Uterus (tissue), 3 donors: ENCODE measurements at regions not wholly inside any gene's neighbourhood (a gene's known extent, or its start where the extent isn't known, plus 50 kb on each side); places are given as distances from the start of the nearest gene placed in this dataset.
"Not testable (repeated sequence)": the region's sequence is repeated elsewhere in the genome, so short reads cannot be mapped to it uniquely, and the experiment has no call there.

ENCODE experiments used
- DNase-seq, 2 donors: peaks; one replicate each; pipeline ENCODE4 v3.0.0-alpha.2; 2019 to 2020
- H3K27ac ChIP-seq, 2 donors: fragments of 200-600 bp; sonication (generic); 1 replicate in 1 of 2; 2 replicates in 1 of 2; pipeline ENCODE4 v1.5.1; 2016 to 2018
- H3K27me3 ChIP-seq, 2 donors: fragments of 200-600 bp; sonication (generic); one replicate each; pipeline ENCODE4 v1.5.1; 2018 to 2019; ENCODE audit warnings: control low read depth in 1 of 2
- H3K36me3 ChIP-seq, 2 donors: fragments of 200-600 bp; sonication (generic); one replicate each; pipeline ENCODE4 v1.5.1; 2019; ENCODE audit warnings: control low read depth in 1 of 2
- H3K4me1 ChIP-seq, 2 donors: fragments of 200-600 bp; sonication (generic); one replicate each; pipeline ENCODE4 v1.5.1; 2018 to 2019; ENCODE audit warnings: control low read depth in 1 of 2
- H3K4me3 ChIP-seq, 2 donors: fragments of 200-600 bp; sonication (generic); 1 replicate in 1 of 2; 2 replicates in 1 of 2; pipeline ENCODE4 v1.5.1; 2018 to 2019; ENCODE audit warnings: mild to moderate bottlenecking in 1 of 2
- H3K9me3 ChIP-seq, 2 donors: fragments of 200-600 bp; sonication (generic); one replicate each; pipeline ENCODE4 v1.5.1; 2019; ENCODE audit warnings: control low read depth in 1 of 2
- POLR2A ChIP-seq, 2 donors: fragments of 450-650 bp; IDR thresholded peaks; one replicate each; pipeline ENCODE4 v1.6.1; 2016; ENCODE audit warnings: antibody characterized with exemption in 2 of 2, mild to moderate bottlenecking in 1 of 2, moderate library complexity in 1 of 2
- intact Hi-C: fragments of 100-400 bp; cut with DNase I; formaldehyde crosslinking; loops from one replicate; pipeline ENCODE4 v1.15.1; 2023; ENCODE audit warnings: low total_unique reads
- TF ChIP-seq, protein P1 (sequence below), 4 experiments: fragments of 200-600 bp in 2 of 4; fragments of 450-650 bp in 2 of 4; sonication (generic) in 2 of 4; IDR thresholded peaks; one replicate each; pipeline ENCODE4 v1.5.1; 2016 to 2019; ENCODE audit warnings: antibody characterized with exemption in 4 of 4, mild to moderate bottlenecking in 2 of 4, moderate library complexity in 1 of 4
- donor health status: DM: yes; HTN: yes; CAD: no.

DNA sequence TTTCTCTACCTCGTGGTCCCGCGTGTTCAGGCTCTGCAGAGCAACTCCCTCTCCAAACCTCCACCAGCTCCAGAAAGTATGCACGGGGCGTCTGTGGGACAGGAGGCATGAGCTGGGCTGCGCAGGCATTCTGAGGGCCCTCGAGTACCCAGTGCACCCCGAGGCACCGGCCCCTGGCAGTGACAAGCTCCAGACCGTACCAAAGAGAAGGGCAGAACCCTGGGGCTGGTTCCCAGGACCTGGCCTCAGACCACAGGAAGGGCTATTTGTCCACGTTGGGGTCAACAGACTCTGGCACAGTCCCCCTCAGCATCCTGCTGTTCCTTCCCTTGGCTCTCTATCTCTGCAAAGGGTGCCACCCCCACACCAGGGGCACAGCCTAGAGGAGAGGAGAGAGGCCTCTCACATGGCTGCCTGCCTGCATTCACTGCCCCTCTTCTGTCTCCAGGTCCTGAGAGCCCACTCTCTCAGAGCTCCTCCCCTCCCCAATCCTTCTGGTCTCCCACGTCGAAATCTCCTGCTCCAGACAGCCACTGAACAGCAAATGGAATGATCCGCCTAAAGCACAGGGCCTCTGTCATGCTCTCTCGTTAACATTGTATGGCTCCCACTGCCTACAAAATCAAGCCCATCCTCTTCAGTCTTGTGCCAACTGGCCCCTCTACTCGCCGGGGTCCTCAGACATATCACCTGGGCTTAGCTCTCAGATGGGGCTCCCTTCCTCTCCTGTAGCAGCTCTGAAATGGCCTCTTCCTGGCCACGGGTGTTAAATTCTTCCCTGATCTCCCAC, 96.3 kb downstream of the OAT start:
- Histone ChIP-seq H3K4me3 (no peak overlapping the region), H3K9me3 (no peaks in the 10 kb centered on the region), H3K27me3 (no peaks in the 10 kb centered on the region), H3K27ac (no peak overlapping the region), H3K36me3 (no peaks in the 10 kb centered on the region), H3K4me1 (no peaks in the 10 kb centered on the region)
- intact Hi-C loops: no loop called here
- no peak for DNase-seq
- TF ChIP-seq, protein P1, sequence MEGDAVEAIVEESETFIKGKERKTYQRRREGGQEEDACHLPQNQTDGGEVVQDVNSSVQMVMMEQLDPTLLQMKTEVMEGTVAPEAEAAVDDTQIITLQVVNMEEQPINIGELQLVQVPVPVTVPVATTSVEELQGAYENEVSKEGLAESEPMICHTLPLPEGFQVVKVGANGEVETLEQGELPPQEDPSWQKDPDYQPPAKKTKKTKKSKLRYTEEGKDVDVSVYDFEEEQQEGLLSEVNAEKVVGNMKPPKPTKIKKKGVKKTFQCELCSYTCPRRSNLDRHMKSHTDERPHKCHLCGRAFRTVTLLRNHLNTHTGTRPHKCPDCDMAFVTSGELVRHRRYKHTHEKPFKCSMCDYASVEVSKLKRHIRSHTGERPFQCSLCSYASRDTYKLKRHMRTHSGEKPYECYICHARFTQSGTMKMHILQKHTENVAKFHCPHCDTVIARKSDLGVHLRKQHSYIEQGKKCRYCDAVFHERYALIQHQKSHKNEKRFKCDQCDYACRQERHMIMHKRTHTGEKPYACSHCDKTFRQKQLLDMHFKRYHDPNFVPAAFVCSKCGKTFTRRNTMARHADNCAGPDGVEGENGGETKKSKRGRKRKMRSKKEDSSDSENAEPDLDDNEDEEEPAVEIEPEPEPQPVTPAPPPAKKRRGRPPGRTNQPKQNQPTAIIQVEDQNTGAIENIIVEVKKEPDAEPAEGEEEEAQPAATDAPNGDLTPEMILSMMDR (IDR thresholded peaks at IDR 0.05): no peak
- no peak for TF ChIP-seq POLR2A (IDR thresholded peaks at IDR 0.05)

DNA sequence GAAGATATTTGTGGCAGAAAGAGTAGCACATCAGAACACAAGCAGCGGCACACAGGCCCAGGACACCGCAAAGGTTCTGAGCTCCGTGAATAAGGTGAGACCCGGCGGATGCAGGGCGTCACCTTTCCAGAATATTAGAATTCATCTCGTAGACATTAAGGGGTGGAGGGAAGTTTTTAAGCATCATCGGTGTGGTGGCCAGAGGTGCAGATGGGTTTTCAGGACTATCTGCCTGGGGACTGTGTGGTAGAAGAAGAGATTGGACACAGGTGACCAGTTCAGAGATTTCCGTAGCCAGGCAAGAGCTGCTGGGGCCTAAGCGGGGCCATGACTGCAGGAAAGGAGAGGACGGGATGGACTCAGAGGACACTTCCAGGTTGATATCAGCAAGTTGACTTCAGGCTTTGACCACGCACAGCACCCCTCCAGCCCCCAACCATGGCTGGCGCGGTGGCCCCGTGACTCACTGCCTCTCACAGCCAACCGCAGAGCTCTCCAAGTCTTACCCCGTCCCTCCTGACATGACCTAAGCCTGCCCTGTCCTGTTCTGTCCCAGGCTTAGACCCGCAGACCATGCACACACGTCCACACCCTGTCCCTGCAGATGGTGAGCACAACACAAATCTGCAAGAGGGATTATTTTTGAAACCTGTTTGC, 97.2 kb downstream of the OAT start:
- Histone ChIP-seq H3K36me3 (no peaks in the 10 kb centered on the region), H3K4me1 (no peaks in the 10 kb centered on the region), H3K9me3 (no peaks in the 10 kb centered on the region), H3K27ac (no peak overlapping the region), H3K4me3 (no peak overlapping the region), H3K27me3 (no peaks in the 10 kb centered on the region)
- DNase-seq: no peak
- TF ChIP-seq, protein P1 (IDR thresholded peaks at IDR 0.05): no peak
- TF ChIP-seq POLR2A (IDR thresholded peaks at IDR 0.05): no peak
- intact Hi-C loops: no loop called here

DNA sequence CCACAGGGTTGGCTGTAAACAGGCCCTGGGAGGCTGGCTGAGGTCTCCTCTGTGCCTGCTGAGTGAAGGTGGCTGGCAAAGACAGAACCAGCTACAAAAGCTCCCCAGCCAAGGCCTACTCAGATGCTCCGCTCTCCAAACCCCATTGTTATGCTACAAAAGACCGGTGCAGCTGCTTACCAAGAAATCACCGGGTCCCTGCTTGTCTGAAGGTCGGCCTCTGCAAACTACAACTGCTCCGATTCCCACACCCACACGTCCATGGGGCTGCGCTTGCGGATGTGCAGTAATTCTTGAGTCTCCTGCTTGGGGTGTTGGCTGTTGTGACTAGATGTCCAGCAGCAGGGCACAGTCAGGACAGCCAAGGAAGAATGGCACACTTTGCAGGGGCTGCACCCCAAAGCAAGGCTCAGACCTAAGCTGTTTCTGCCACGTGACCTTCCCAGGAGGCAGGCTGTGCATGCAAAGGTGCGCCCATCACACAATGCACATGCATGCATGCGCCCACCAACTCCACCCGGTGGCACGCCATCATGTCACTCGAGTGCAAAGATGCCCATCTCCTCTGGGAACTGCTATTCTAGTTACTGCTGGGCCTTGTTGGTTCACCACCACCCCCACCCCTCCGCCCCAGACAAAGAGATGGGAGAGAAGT, 97.8 kb downstream of the OAT start:
- TF ChIP-seq POLR2A (IDR thresholded peaks at IDR 0.05): no peak
- TF ChIP-seq, protein P1 (IDR thresholded peaks at IDR 0.05): no peak
- no peaks in the 10 kb centered on the region for H3K27me3 ChIP-seq
- no peak overlapping the region for H3K27ac ChIP-seq
- H3K36me3 ChIP-seq: no peaks in the 10 kb centered on the region
- H3K4me1 ChIP-seq: no peaks in the 10 kb centered on the region
- intact Hi-C loops: no loop called here
- H3K4me3 ChIP-seq: no peak overlapping the region
- no peaks in the 10 kb centered on the region for H3K9me3 ChIP-seq
- DNase-seq: no peak

DNA sequence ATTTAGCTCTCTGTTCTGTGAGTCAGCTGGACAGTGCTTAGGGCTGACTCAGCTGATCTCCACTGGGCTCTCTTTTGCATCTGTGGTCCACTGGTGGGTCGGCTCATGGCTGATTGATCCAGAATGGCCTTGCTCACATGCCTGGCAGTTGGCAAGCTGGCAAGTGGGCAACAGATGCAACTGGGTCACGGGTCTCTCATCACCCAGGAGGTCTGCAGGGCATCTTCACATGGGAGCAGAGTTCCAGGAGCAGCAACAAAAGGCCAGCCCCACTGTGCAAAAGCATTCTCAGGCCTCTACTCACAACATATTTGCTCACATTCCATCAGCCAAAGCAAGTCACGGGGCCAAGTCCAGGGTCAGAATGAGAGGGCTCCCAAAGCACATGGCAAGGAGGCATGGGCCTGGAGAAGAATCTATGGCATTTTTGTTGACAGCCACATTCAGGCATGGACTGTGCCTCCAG, 98.8 kb downstream of the OAT start:
- no peaks in the 10 kb centered on the region for H3K36me3 ChIP-seq
- no peaks in the 10 kb centered on the region for H3K4me1 ChIP-seq
- H3K9me3 ChIP-seq: no peaks in the 10 kb centered on the region
- TF ChIP-seq, protein P1 (IDR thresholded peaks at IDR 0.05): no peak
- no peak for TF ChIP-seq POLR2A (IDR thresholded peaks at IDR 0.05)
- no peaks in the 10 kb centered on the region for H3K27me3 ChIP-seq
- no peak overlapping the region for H3K4me3 ChIP-seq
- intact Hi-C loops: no loop called here
- no peak overlapping the region for H3K27ac ChIP-seq
- no peak for DNase-seq

DNA sequence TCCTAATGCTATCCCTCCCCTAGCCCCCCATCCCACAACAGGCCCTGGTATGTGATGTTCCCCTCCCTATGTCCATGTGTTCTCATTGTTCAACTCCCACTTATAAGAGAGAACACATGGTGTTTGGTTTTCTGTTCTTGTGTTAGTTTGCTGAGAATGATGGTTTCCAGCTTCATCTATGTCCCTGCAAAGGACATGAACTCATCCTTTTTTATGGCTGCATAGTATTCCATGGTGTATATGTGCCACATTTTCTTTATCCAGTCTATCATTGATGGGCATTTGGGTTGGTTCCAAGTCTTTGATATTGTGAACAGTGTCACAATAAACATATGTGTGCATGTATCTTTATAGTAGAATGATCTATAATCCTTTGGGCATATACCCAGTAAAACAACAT, 99.2 kb downstream of the OAT start:
- H3K27ac ChIP-seq, DNase-seq, H3K4me3 ChIP-seq, intact Hi-C loops, H3K9me3 ChIP-seq, H3K36me3 ChIP-seq, H3K4me1 ChIP-seq, H3K27me3 ChIP-seq: not testable (repeated sequence)
